Skeletal muscle tissue (tissue), 3 donors: ENCODE measurements at regions not wholly inside any gene's neighbourhood (a gene's known extent, or its start where the extent isn't known, plus 50 kb on each side); places are given as distances from the start of the nearest gene placed in this dataset.
A peak's percentile ranks its signal among the peaks of the same experiment; 100 is the strongest.
"Not testable (repeated sequence)": the region's sequence is repeated elsewhere in the genome, so short reads cannot be mapped to it uniquely, and the experiment has no call there.

Experiments
- H3K27ac ChIP-seq: one replicate; pipeline ENCODE4 v1.7.0; 2013; ENCODE audit warnings: mild to moderate bottlenecking, low read depth, low read length, inconsistent platforms
- H3K27me3 ChIP-seq, 3 donors: one replicate each; pipeline ENCODE4 v1.7.0; 2013; ENCODE audit warnings: low read length in 3 of 3; ENCODE audit not compliant: control insufficient read depth in 3 of 3, insufficient read depth in 3 of 3
- H3K36me3 ChIP-seq, 3 donors: one replicate each; pipeline ENCODE4 v1.7.0; 2013; ENCODE audit warnings: low read length in 3 of 3; ENCODE audit not compliant: control insufficient read depth in 3 of 3, insufficient read depth in 3 of 3
- H3K4me1 ChIP-seq, 3 donors: one replicate each; pipeline ENCODE4 v1.7.0; 2013; ENCODE audit warnings: low read length in 3 of 3, mild to moderate bottlenecking in 3 of 3; ENCODE audit not compliant: control insufficient read depth in 3 of 3, insufficient read depth in 3 of 3
- H3K4me3 ChIP-seq, 3 donors: one replicate each; pipeline ENCODE4 v1.7.0; 2013; ENCODE audit warnings: low read length in 3 of 3
- H3K9ac ChIP-seq, 3 donors: one replicate each; pipeline ENCODE4 v1.7.0; 2013; ENCODE audit warnings: low read length in 3 of 3, mild to moderate bottlenecking in 3 of 3, moderate library complexity in 2 of 3, low read depth in 1 of 3
- H3K9me3 ChIP-seq, 3 donors: one replicate each; pipeline ENCODE4 v1.7.0; 2013; ENCODE audit warnings: low read length in 3 of 3; ENCODE audit not compliant: control insufficient read depth in 3 of 3
- donor health status: Osteomylitis.

DNA sequence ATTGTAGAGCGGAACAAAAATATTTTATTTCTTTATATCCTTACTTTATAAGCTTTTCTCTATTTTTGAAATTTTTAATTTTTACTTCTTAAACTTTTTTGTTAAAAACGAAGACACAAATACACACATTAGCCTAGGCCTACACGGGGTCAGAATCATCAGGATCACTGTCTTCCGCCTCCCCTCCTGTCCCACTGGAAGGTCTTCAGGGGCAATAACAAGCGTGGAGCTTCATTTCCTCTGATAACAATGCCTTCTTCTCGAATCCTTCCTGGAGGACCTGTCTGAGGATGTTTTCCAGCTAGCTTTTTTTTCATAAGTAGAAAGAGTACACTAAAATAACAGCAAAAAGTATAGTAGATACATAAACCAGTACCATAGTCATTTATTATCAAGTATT lies 77.7 kb upstream of the DGKG start:
- no peaks in the 10 kb centered on the region for H3K36me3 ChIP-seq
- no peaks in the 10 kb centered on the region for H3K27me3 ChIP-seq
- no peak overlapping the region for H3K9ac ChIP-seq
- H3K9me3 ChIP-seq: no peaks in the 10 kb centered on the region
- no peak overlapping the region for H3K4me3 ChIP-seq
- H3K4me1 ChIP-seq: peaks cover 0 to 4% (median 0%) of the 10 kb centered on the region in 3 donors
- no peak overlapping the region for H3K27ac ChIP-seq

DNA sequence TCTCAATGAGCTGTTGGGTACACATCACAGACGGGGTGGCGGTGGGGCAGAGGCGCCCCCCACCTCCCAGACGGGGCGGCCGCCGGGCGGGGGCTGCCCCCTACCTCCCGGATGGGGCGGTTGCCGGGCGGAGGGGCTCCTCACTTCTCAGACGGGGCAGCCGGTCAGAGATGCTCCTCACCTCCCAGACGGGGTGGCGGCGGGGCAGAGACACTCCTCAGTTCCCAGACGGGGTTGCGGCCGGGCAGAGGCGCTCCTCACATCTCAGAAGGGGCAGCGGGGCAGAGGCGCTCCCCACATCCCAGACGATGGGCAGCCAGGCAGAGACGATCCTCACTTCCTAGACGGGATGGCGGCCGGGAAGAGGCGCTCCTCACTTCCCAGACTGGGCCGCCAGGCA lies 73.3 kb upstream of the DGKG start:
- not testable (repeated sequence) for H3K27me3 ChIP-seq, H3K9ac ChIP-seq, H3K36me3 ChIP-seq, H3K4me3 ChIP-seq, H3K27ac ChIP-seq, H3K9me3 ChIP-seq, H3K4me1 ChIP-seq

GRCh38 chr3:186432944-186433732 lies 71.1 kb upstream of the DGKG start:
- no peak overlapping the region for H3K9ac ChIP-seq
- no peaks in the 10 kb centered on the region for H3K4me1 ChIP-seq
- no peaks in the 10 kb centered on the region for H3K27me3 ChIP-seq
- no peak overlapping the region for H3K4me3 ChIP-seq
- H3K27ac ChIP-seq: no peak overlapping the region
- no peaks in the 10 kb centered on the region for H3K36me3 ChIP-seq
- H3K9me3 ChIP-seq: no peaks in the 10 kb centered on the region

GRCh38 chr3:186432189-186432588 lies 70.2 kb upstream of the DGKG start:
- Histone ChIP-seq H3K9me3 (no peaks in the 10 kb centered on the region), H3K27me3 (no peaks in the 10 kb centered on the region), H3K9ac (no peak overlapping the region), H3K4me3 (no peak overlapping the region), H3K27ac (no peak overlapping the region), H3K4me1 (peaks cover 0 to 2% (median 0%) of the 10 kb centered on the region in 3 donors), H3K36me3 (no peaks in the 10 kb centered on the region)

DNA sequence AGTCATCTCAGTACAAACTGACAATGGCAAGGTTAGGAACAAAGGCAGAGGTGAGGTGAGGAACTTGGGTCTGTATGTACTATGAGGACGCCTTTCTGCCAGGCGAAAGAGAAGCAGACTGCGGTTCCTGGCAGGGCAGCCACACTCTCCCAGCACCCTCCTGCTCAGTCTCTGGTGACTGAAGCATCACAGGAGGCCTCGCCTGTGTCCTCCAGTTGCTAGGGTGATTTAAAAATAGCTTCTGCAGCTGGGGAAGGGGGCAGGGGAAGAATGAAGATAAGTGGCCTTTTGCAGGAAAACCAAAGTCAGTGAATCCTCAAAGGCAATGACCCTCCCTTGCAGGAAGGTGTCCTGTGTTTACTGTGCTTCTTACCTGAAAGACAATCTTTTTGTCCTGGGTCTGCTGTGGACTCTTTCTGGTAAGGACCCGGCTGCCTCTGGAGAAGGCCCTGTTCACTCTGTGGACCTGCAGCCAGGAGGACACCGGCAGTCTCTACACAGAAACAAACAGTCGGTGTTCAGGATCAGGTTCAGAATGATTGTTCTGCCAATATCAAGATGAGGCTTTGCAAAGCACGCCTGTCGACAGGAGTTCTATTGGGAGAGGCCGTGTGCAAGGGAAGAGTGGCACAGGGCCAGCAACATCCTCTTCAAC lies 65.7 kb upstream of the DGKG start:
- no peaks in the 10 kb centered on the region for H3K9me3 ChIP-seq
- no peak overlapping the region for H3K4me3 ChIP-seq
- no peaks in the 10 kb centered on the region for H3K36me3 ChIP-seq
- peak overlapping the region in 1 of 3 donors; percentile 0 for H3K9ac ChIP-seq
- H3K4me1 ChIP-seq: peaks cover 0 to 2% (median 0%) of the 10 kb centered on the region in 3 donors
- H3K27me3 ChIP-seq: no peaks in the 10 kb centered on the region
- H3K27ac ChIP-seq: no peak overlapping the region

DNA sequence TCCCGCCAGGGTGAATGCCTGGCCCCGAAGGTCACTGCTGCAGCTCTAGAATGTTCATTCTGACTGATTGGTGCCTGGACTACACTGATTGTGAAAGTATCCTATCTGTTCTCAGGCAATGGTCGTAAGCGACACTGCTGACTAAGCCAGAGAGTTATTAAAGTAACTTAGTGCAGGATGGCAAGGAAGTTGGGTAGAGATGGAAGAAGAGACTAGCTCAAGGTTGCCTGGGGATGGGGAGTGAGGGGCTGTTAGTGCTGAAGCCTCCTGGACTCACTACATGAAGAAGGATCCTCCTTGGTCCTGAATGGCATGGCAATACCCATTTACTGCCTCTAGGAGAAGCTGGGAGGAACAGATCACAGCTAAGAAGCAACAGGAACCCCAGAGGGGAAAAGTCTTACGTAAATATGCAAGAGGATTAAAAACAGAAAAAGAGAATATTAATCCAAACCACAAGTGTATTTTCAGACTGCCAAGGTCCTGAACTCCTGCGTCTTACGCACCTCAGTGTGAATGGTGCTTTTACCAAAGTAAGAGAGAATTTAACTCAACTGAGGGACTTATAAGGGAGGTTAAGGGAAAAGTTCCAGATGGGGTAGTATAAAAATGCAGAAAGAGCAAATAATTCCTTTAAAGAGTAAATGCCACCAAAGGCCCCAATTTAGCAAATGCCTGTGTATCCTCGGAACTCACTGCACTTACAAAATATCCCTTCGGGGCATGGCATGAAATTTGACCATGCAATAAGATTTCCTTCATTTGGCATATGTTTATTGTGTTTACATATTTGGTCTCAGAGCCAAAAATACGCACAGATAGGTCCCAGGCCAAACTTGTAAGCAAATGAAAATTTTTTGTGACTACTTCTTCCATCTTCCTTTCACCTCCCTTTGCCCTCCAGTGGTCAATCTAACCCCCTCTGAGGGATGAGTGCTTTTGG lies 64.0 kb upstream of the DGKG start:
- H3K9me3 ChIP-seq: no peaks in the 10 kb centered on the region
- H3K9ac ChIP-seq: no peak overlapping the region

DNA sequence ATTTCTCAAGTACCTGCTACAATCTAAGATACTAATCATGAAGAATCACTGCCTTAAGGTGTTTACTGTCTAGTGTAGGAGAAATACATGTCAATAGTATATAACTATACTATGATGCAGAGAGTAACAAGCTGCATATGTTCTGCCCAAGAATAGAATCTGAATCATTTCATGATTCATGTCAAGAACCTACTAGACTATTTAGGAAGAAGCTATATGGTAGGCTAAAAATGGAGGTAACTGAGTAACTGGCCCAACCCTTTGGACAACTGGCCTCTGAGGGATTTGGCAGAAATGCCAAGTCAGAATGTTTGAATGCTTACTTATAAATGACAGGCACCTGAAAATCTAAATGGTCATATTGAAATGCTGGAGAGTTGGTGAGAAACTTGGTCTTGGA lies 59.9 kb upstream of the DGKG start:
- no peaks in the 10 kb centered on the region for H3K36me3 ChIP-seq

More for the DNA sequence above, 64.0 kb upstream of the DGKG start:
- Histone ChIP-seq H3K4me1 (peaks cover 0 to 2% (median 0%) of the 10 kb centered on the region in 3 donors), H3K27ac (peak overlapping the region; percentile 2), H3K27me3 (no peaks in the 10 kb centered on the region), H3K4me3 (no peak overlapping the region), H3K36me3 (no peaks in the 10 kb centered on the region)

DNA sequence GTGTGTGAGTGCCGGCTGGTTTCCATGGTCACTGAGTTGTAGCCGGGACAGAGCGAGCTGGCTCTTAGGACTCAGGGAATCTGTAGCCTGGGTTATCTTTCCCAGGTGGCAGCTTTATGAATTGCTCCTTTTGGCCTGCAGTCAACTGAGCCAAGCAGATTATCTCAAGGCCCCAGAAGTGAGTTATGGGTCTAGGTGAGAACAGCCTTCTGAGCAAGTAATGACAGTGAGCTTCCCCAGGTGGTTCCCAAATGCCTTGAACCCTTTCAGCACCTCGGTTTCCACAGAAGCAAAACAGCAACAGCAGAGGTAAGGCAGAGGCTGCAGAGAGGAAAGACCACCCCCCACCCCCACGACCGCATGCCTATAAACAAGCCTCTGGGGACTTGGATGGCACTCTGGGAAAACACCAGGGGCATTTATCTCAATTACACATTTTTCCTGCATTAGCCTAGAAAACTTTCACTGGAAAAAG lies 56.7 kb upstream of the DGKG start:
- no peaks in the 10 kb centered on the region for H3K36me3 ChIP-seq
- peaks cover 5 to 10% (median 7%) of the 10 kb centered on the region in 3 donors for H3K4me1 ChIP-seq
- H3K9me3 ChIP-seq: no peaks in the 10 kb centered on the region
- H3K9ac ChIP-seq: no peak overlapping the region
- no peak overlapping the region for H3K4me3 ChIP-seq
- no peak overlapping the region for H3K27ac ChIP-seq
- no peaks in the 10 kb centered on the region for H3K27me3 ChIP-seq

More for the DNA sequence above, 59.9 kb upstream of the DGKG start:
- H3K4me1 ChIP-seq: no peaks in the 10 kb centered on the region
- no peaks in the 10 kb centered on the region for H3K27me3 ChIP-seq
- H3K4me3 ChIP-seq: no peak overlapping the region
- H3K9ac ChIP-seq: no peak overlapping the region
- no peak overlapping the region for H3K27ac ChIP-seq
- no peaks in the 10 kb centered on the region for H3K9me3 ChIP-seq

GRCh38 chr3:186417791-186418190 lies 55.8 kb upstream of the DGKG start:
- Histone ChIP-seq H3K27me3 (no peaks in the 10 kb centered on the region), H3K4me1 (peaks cover 9 to 18% (median 14%) of the 10 kb centered on the region in 3 donors), H3K27ac (no peak overlapping the region), H3K4me3 (no peak overlapping the region), H3K9ac (no peak overlapping the region), H3K9me3 (no peaks in the 10 kb centered on the region), H3K36me3 (no peaks in the 10 kb centered on the region)
